ENCODE measurements at regions not wholly inside any gene's neighbourhood (a gene's known extent, or its start where the extent isn't known, plus 50 kb on each side); places are given as distances from the start of the nearest gene placed in this dataset.

DNA sequence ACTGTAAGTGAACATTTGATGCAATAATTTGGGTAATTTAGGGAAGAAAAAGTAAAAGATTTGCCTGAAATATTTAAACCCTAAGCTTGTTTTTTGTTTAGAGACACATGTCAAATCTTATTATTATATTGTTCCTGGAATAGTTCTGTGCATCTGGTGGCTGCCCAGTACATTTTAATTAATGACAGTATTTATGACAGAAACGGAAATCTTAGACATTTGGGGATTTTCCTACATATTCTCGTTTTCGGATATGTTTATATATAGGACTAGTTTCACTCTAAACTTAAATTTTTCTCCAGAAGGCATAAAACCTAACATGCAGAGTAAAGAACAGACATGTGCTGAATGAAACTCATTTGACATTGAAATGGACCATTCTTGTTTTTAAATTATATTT, 125.6 kb upstream of the PAQR3 start:
- no peak for TF ChIP-seq POLR2AphosphoS5 (IDR thresholded peaks at IDR 0.05; ENCODE audit: low read depth, low read length)
- TF ChIP-seq POLR2A (IDR thresholded peaks at IDR 0.05; ENCODE audit: low read depth, low read length) = no peak
